ENCODE measurements at regions not wholly inside any gene's neighbourhood (a gene's known extent, or its start where the extent isn't known, plus 50 kb on each side); places are given as distances from the start of the nearest gene placed in this dataset.

GRCh38 chrX:94612140-94612539 is 938.1 kb downstream of the FAM133A start:
- Histone ChIP-seq H2AFZ (ENCODE audit: low read length) (no peak overlapping the region), H3K4me3 (ENCODE audit: insufficient read depth, low read length) (no peak overlapping the region), H3K4me2 (ENCODE audit: insufficient read depth, low read length) (no peak overlapping the region), H3K4me1 (ENCODE audit: insufficient read depth, low read length) (no peaks in the 10 kb centered on the region), H3K36me3 (ENCODE audit: insufficient read depth, low read length) (no peaks in the 10 kb centered on the region), H3K9me3 (ENCODE audit: low read depth, low read length) (no peaks in the 10 kb centered on the region), H3K27ac (ENCODE audit: low read depth, low read length) (no peak overlapping the region), H4K20me1 (ENCODE audit: insufficient read depth, low read length) (no peaks in the 10 kb centered on the region), H3K79me2 (ENCODE audit: insufficient read depth, low read length) (no peaks in the 10 kb centered on the region), H3K27me3 (ENCODE audit: insufficient read depth, low read length) (no peaks in the 10 kb centered on the region)
- TF ChIP-seq CTCF (IDR thresholded peaks at IDR 0.05; ENCODE audit: extremely low read depth, low read depth, low read length): no peak
- no peak for DNase-seq (ENCODE audit: insufficient read length, low spot score, missing footprints)

- no peak for TF ChIP-seq CTCF (IDR thresholded peaks at IDR 0.05; ENCODE audit: extremely low read depth, low read depth, low read length)
- H3K4me2 ChIP-seq (ENCODE audit: insufficient read depth, low read length): no peak overlapping the region
- no peak overlapping the region for H3K4me3 ChIP-seq (ENCODE audit: insufficient read depth, low read length)
- H3K9me3 ChIP-seq (ENCODE audit: low read depth, low read length): peaks cover 4% of the 10 kb centered on the region
- no peaks in the 10 kb centered on the region for H3K36me3 ChIP-seq (ENCODE audit: insufficient read depth, low read length)
- no peaks in the 10 kb centered on the region for H3K27me3 ChIP-seq (ENCODE audit: insufficient read depth, low read length)
- H3K4me1 ChIP-seq (ENCODE audit: insufficient read depth, low read length): no peaks in the 10 kb centered on the region
- no peak overlapping the region for H3K27ac ChIP-seq (ENCODE audit: low read depth, low read length)
- H2AFZ ChIP-seq (ENCODE audit: low read length): no peak overlapping the region
- no peak for DNase-seq (ENCODE audit: insufficient read length, low spot score, missing footprints)
- no peaks in the 10 kb centered on the region for H4K20me1 ChIP-seq (ENCODE audit: insufficient read depth, low read length)
- no peaks in the 10 kb centered on the region for H3K79me2 ChIP-seq (ENCODE audit: insufficient read depth, low read length)
These were observed 959.2 kb downstream of the FAM133A start for GRCh38 chrX:94633237-94633636.

GRCh38 chrX:94635003-94635402 is 961.0 kb downstream of the FAM133A start:
- H3K36me3 ChIP-seq (ENCODE audit: insufficient read depth, low read length): no peaks in the 10 kb centered on the region
- no peak for DNase-seq (ENCODE audit: insufficient read length, low spot score, missing footprints)
- no peak for TF ChIP-seq CTCF (IDR thresholded peaks at IDR 0.05; ENCODE audit: extremely low read depth, low read depth, low read length)
- H3K4me3 ChIP-seq (ENCODE audit: insufficient read depth, low read length): no peak overlapping the region
- H3K79me2 ChIP-seq (ENCODE audit: insufficient read depth, low read length): no peaks in the 10 kb centered on the region
- no peaks in the 10 kb centered on the region for H4K20me1 ChIP-seq (ENCODE audit: insufficient read depth, low read length)
- peaks cover 4% of the 10 kb centered on the region for H3K9me3 ChIP-seq (ENCODE audit: low read depth, low read length)
- H2AFZ ChIP-seq (ENCODE audit: low read length): no peak overlapping the region
- H3K4me2 ChIP-seq (ENCODE audit: insufficient read depth, low read length): no peak overlapping the region
- no peaks in the 10 kb centered on the region for H3K4me1 ChIP-seq (ENCODE audit: insufficient read depth, low read length)
- H3K27me3 ChIP-seq (ENCODE audit: insufficient read depth, low read length): no peaks in the 10 kb centered on the region
- H3K27ac ChIP-seq (ENCODE audit: low read depth, low read length): no peak overlapping the region

GRCh38 chrX:94645726-94646125 is 971.7 kb downstream of the FAM133A start:
- no peaks in the 10 kb centered on the region for H4K20me1 ChIP-seq (ENCODE audit: insufficient read depth, low read length)
- no peaks in the 10 kb centered on the region for H3K36me3 ChIP-seq (ENCODE audit: insufficient read depth, low read length)
- no peaks in the 10 kb centered on the region for H3K27me3 ChIP-seq (ENCODE audit: insufficient read depth, low read length)
- no peak overlapping the region for H3K4me3 ChIP-seq (ENCODE audit: insufficient read depth, low read length)
- no peak overlapping the region for H3K27ac ChIP-seq (ENCODE audit: low read depth, low read length)
- DNase-seq (ENCODE audit: insufficient read length, low spot score, missing footprints): no peak
- no peak for TF ChIP-seq CTCF (IDR thresholded peaks at IDR 0.05; ENCODE audit: extremely low read depth, low read depth, low read length)
- no peaks in the 10 kb centered on the region for H3K79me2 ChIP-seq (ENCODE audit: insufficient read depth, low read length)
- no peaks in the 10 kb centered on the region for H3K9me3 ChIP-seq (ENCODE audit: low read depth, low read length)
- H3K4me1 ChIP-seq (ENCODE audit: insufficient read depth, low read length): no peaks in the 10 kb centered on the region
- H2AFZ ChIP-seq (ENCODE audit: low read length): no peak overlapping the region
- H3K4me2 ChIP-seq (ENCODE audit: insufficient read depth, low read length): no peak overlapping the region

All from osteoblast (primary cell).